GM12875 (cell line): ENCODE measurements at regions not wholly inside any gene's neighbourhood (a gene's known extent, or its start where the extent isn't known, plus 50 kb on each side); places are given as distances from the start of the nearest gene placed in this dataset.
"Not testable (repeated sequence)": the region's sequence is repeated elsewhere in the genome, so short reads cannot be mapped to it uniquely, and the experiment has no call there.

Source experiments
- H3K4me3 ChIP-seq: one replicate; pipeline ENCODE4 v1.5.1; 2011; ENCODE audit warnings: low read depth, low read length, control low read depth
- CTCF ChIP-seq: IDR thresholded peaks from 2 replicates; pipeline ENCODE4 v1.5.1; 2011; ENCODE audit warnings: low read depth, mild to moderate bottlenecking, control low read depth, inconsistent platforms, low read length, moderate library complexity, borderline replicate concordance; ENCODE audit not compliant: insufficient read depth

- no peak overlapping the region for H3K4me3 ChIP-seq
Observed at GRCh38 chr4:162782096-162782777, 384.5 kb downstream of the NAF1 start.

GRCh38 chr4:162770761-162771490 is 395.8 kb downstream of the NAF1 start:
- H3K4me3 ChIP-seq = no peak overlapping the region
- TF ChIP-seq CTCF = no peak

More at GRCh38 chr4:162782096-162782777, 384.5 kb downstream of the NAF1 start:
- no peak for TF ChIP-seq CTCF

GRCh38 chr4:162767083-162767482 is 399.6 kb downstream of the NAF1 start:
- no peak for TF ChIP-seq CTCF
- no peak overlapping the region for H3K4me3 ChIP-seq

GRCh38 chr4:162761965-162762364 is 404.7 kb downstream of the NAF1 start:
- TF ChIP-seq CTCF = no peak

GRCh38 chr4:162740228-162740627 is 426.5 kb downstream of the NAF1 start:
- H3K4me3 ChIP-seq = not testable (repeated sequence)

More at GRCh38 chr4:162761965-162762364, 404.7 kb downstream of the NAF1 start:
- no peak overlapping the region for H3K4me3 ChIP-seq

GRCh38 chr4:162739596-162739995 is 427.1 kb downstream of the NAF1 start:
- H3K4me3 ChIP-seq = not testable (repeated sequence)

GRCh38 chr4:162732876-162733275 is 433.8 kb downstream of the NAF1 start:
- H3K4me3 ChIP-seq = no peak overlapping the region
- no peak for TF ChIP-seq CTCF

- TF ChIP-seq CTCF = no peak
- no peak overlapping the region for H3K4me3 ChIP-seq
Observed at GRCh38 chr4:162727766-162728165, 438.9 kb downstream of the NAF1 start.
